IPS-NIHi11 (cell line): ENCODE measurements at regions not wholly inside any gene's neighbourhood (a gene's known extent, or its start where the extent isn't known, plus 50 kb on each side); places are given as distances from the start of the nearest gene placed in this dataset.
"Not testable (repeated sequence)": the region's sequence is repeated elsewhere in the genome, so short reads cannot be mapped to it uniquely, and the experiment has no call there.

Experiments used
- DNase-seq: peaks from one replicate; pipeline ENCODE4 v3.0.0; 2012; ENCODE audit warnings: mixed read lengths, low spot score

- not testable (repeated sequence) for DNase-seq
Observed at GRCh38 chr4:102397056-102397455, 51.8 kb upstream of the SLC39A8 start.

GRCh38 chr4:102399021-102399420, 53.7 kb upstream of the SLC39A8 start:
- DNase-seq: no peak

GRCh38 chr4:102400898-102401297, 55.6 kb upstream of the SLC39A8 start:
- DNase-seq: no peak

- DNase-seq: no peak
Observed at GRCh38 chr4:102402223-102402622, 56.9 kb upstream of the SLC39A8 start.

GRCh38 chr4:102403116-102403515, 57.8 kb upstream of the SLC39A8 start:
- DNase-seq: no peak

GRCh38 chr4:102404431-102404969, 59.2 kb upstream of the SLC39A8 start:
- no peak for DNase-seq

GRCh38 chr4:102405821-102406401, 60.6 kb upstream of the SLC39A8 start:
- DNase-seq: no peak

- not testable (repeated sequence) for DNase-seq
Observed at GRCh38 chr4:102410884-102411283, 65.6 kb upstream of the SLC39A8 start.

- DNase-seq: no peak
Observed at GRCh38 chr4:102411408-102411807, 66.1 kb upstream of the SLC39A8 start.

GRCh38 chr4:102416765-102417164, 71.5 kb upstream of the SLC39A8 start:
- no peak for DNase-seq

GRCh38 chr4:102420563-102421398, 75.5 kb upstream of the SLC39A8 start:
- no peak for DNase-seq

- no peak for DNase-seq
Observed at GRCh38 chr4:102422843-102423242, 77.6 kb upstream of the SLC39A8 start.

GRCh38 chr4:102423375-102423774, 77.8 kb upstream of the NFKB1 start:
- no peak for DNase-seq

- no peak for DNase-seq
Observed at GRCh38 chr4:102427371-102427998, 73.7 kb upstream of the NFKB1 start.

GRCh38 chr4:102428122-102428521, 73.0 kb upstream of the NFKB1 start:
- DNase-seq: no peak

- no peak for DNase-seq
Observed at GRCh38 chr4:102429553-102429952, 71.6 kb upstream of the NFKB1 start.

GRCh38 chr4:102430461-102430910, 70.7 kb upstream of the NFKB1 start:
- DNase-seq: no peak

GRCh38 chr4:102431608-102431961, 69.6 kb upstream of the NFKB1 start:
- DNase-seq: no peak

GRCh38 chr4:102437111-102437510, 64.0 kb upstream of the NFKB1 start:
- DNase-seq: no peak

- DNase-seq: peak; percentile 27
Observed at GRCh38 chr4:102438396-102439235, 62.5 kb upstream of the NFKB1 start.

- no peak for DNase-seq
Observed at GRCh38 chr4:102439236-102439614, 61.9 kb upstream of the NFKB1 start.

- DNase-seq: no peak
Observed at GRCh38 chr4:102439812-102440211, 61.3 kb upstream of the NFKB1 start.
